CD4-positive, alpha-beta T cell treated with Interferon alpha-2 for 1 hour (primary cell): ENCODE measurements at regions not wholly inside any gene's neighbourhood (a gene's known extent, or its start where the extent isn't known, plus 50 kb on each side); places are given as distances from the start of the nearest gene placed in this dataset.
"Not testable (repeated sequence)": the region's sequence is repeated elsewhere in the genome, so short reads cannot be mapped to it uniquely, and the experiment has no call there.

Experiments used
- DNase-seq, 2 donors: peaks; one replicate each; pipeline ENCODE4 v3.0.0-alpha.2; 2020 to 2022

GRCh38 chr6:165770397-165771082 is 107.5 kb upstream of the PDE10A start:
- no peak for DNase-seq

GRCh38 chr6:165769884-165770283 is 106.8 kb upstream of the PDE10A start:
- no peak for DNase-seq

- no peak for DNase-seq
These were observed 106.4 kb upstream of the PDE10A start for GRCh38 chr6:165769401-165769800.

GRCh38 chr6:165768961-165769360 is 105.9 kb upstream of the PDE10A start:
- no peak for DNase-seq

GRCh38 chr6:165767228-165767627 is 104.2 kb upstream of the PDE10A start:
- DNase-seq: no peak

- no peak for DNase-seq
These were observed 103.4 kb upstream of the PDE10A start for GRCh38 chr6:165766457-165766856.

GRCh38 chr6:165766026-165766425 is 103.0 kb upstream of the PDE10A start:
- no peak for DNase-seq

GRCh38 chr6:165765256-165765655 is 102.2 kb upstream of the PDE10A start:
- DNase-seq: not testable (repeated sequence)

GRCh38 chr6:165762876-165763275 is 99.8 kb upstream of the PDE10A start:
- DNase-seq: no peak

GRCh38 chr6:165762125-165762524 is 99.1 kb upstream of the PDE10A start:
- DNase-seq: no peak

GRCh38 chr6:165760803-165761185 is 97.8 kb upstream of the PDE10A start:
- DNase-seq: no peak

- DNase-seq: no peak
These were observed 97.2 kb upstream of the PDE10A start for GRCh38 chr6:165760126-165760802.

- DNase-seq: no peak
These were observed 95.4 kb upstream of the PDE10A start for GRCh38 chr6:165758441-165758840.

GRCh38 chr6:165755583-165755982 is 92.5 kb upstream of the PDE10A start:
- DNase-seq: no peak

GRCh38 chr6:165753506-165753905 is 90.5 kb upstream of the PDE10A start:
- DNase-seq: no peak

- no peak for DNase-seq
These were observed 89.4 kb upstream of the PDE10A start for GRCh38 chr6:165752451-165752850.

GRCh38 chr6:165751486-165751885 is 88.4 kb upstream of the PDE10A start:
- DNase-seq: no peak

GRCh38 chr6:165749163-165749562 is 86.1 kb upstream of the PDE10A start:
- DNase-seq: no peak

- no peak for DNase-seq
These were observed 85.3 kb upstream of the PDE10A start for GRCh38 chr6:165748390-165748789.

- DNase-seq: no peak
These were observed 84.9 kb upstream of the PDE10A start for GRCh38 chr6:165747963-165748362.

GRCh38 chr6:165746331-165746730 is 83.3 kb upstream of the PDE10A start:
- DNase-seq: no peak

GRCh38 chr6:165745492-165745891 is 82.5 kb upstream of the PDE10A start:
- DNase-seq: no peak

- no peak for DNase-seq
These were observed 81.7 kb upstream of the PDE10A start for GRCh38 chr6:165744555-165745228.

- DNase-seq: no peak
These were observed 80.4 kb upstream of the PDE10A start for GRCh38 chr6:165743366-165743898.
